Tibial nerve (tissue), 4 donors: ENCODE measurements at regions not wholly inside any gene's neighbourhood (a gene's known extent, or its start where the extent isn't known, plus 50 kb on each side); places are given as distances from the start of the nearest gene placed in this dataset.

Experiments used
- DNase-seq, 2 donors: peaks; one replicate each; pipeline ENCODE4 v3.0.0-alpha.2; 2019; ENCODE audit warnings: low spot score in 2 of 2
- H3K27ac ChIP-seq, 4 donors: fragments of 200-600 bp; sonication (generic) in 3 of 4; one replicate each; pipeline ENCODE4 v1.5.1; 2017 to 2019; ENCODE audit warnings: mild to moderate bottlenecking in 1 of 4
- H3K27me3 ChIP-seq, 2 donors: fragments of 200-600 bp; sonication (generic) in 1 of 2; one replicate each; pipeline versions ENCODE4 v1.5.1 to v1.6.0; 2017 to 2019
- H3K36me3 ChIP-seq, 3 donors: fragments of 200-600 bp; sonication (generic); one replicate each; pipeline ENCODE4 v1.5.1; 2018 to 2019
- H3K4me1 ChIP-seq, 4 donors: fragments of 200-600 bp; sonication (generic) in 3 of 4; one replicate each; pipeline ENCODE4 v1.5.1; 2017 to 2019
- H3K4me3 ChIP-seq, 4 donors: fragments of 200-600 bp; sonication (generic) in 3 of 4; one replicate each; pipeline ENCODE4 v1.5.1; 2017 to 2019; ENCODE audit warnings: mild to moderate bottlenecking in 1 of 4, moderate library complexity in 1 of 4
- H3K9me3 ChIP-seq, 4 donors: fragments of 200-600 bp; sonication (generic) in 3 of 4; one replicate each; pipeline ENCODE4 v1.5.1; 2017 to 2019
- CTCF ChIP-seq, 5 experiments: fragments of 200-600 bp in 3 of 5; fragments of 450-650 bp in 2 of 5; sonication (generic) in 3 of 5; IDR thresholded peaks; one replicate each; pipeline ENCODE4 v1.5.1; 2016 to 2019; ENCODE audit warnings: antibody characterized with exemption in 5 of 5, mild to moderate bottlenecking in 3 of 5, moderate library complexity in 2 of 5
- EP300 ChIP-seq, 2 donors: sonication (generic); formaldehyde crosslinking; IDR thresholded peaks; one replicate each; pipeline ENCODE4 v1.6.1; 2017; ENCODE audit warnings: antibody characterized with exemption in 2 of 2, mild to moderate bottlenecking in 1 of 2
- POLR2A ChIP-seq, 2 donors: fragments of 450-650 bp; IDR thresholded peaks; one replicate each; pipeline ENCODE4 v1.6.1; 2017; ENCODE audit warnings: antibody characterized with exemption in 2 of 2, mild to moderate bottlenecking in 2 of 2, moderate library complexity in 2 of 2
- WGBS, 2 donors: methylation state at CpG; one replicate each; pipeline ENCODE4 v1.1.5; 2018; 5-methylcytosine and 5-hydroxymethylcytosine counted together

- H3K4me3 ChIP-seq: no peak overlapping the region
- 63 to 65% methylated on average over 4 of the region's 4 CpGs for WGBS, 2 donors
- no peak for DNase-seq
- peaks cover 0 to 4% (median 0%) of the 10 kb centered on the region in 4 donors for H3K9me3 ChIP-seq
- H3K36me3 ChIP-seq: no peaks in the 10 kb centered on the region
- no peaks in the 10 kb centered on the region for H3K4me1 ChIP-seq
- H3K27me3 ChIP-seq: no peaks in the 10 kb centered on the region
- no peak for TF ChIP-seq CTCF (IDR thresholded peaks at IDR 0.05)
- TF ChIP-seq POLR2A (IDR thresholded peaks at IDR 0.05): no peak
- no peak for TF ChIP-seq EP300 (IDR thresholded peaks at IDR 0.05)
- no peak overlapping the region for H3K27ac ChIP-seq
Observed at GRCh38 chr7:156275292-156275691, 365.3 kb upstream of the RNF32 start.

- TF ChIP-seq POLR2A (IDR thresholded peaks at IDR 0.05) (no peak), CTCF (IDR thresholded peaks at IDR 0.05) (no peak), EP300 (IDR thresholded peaks at IDR 0.05) (no peak)
- H3K4me1 ChIP-seq: no peaks in the 10 kb centered on the region
- 88 to 91% methylated on average over 3 of the region's 3 CpGs for WGBS, 2 donors
Observed at GRCh38 chr7:156274557-156274956, 366.0 kb upstream of the RNF32 start.

GRCh38 chr7:156261581-156261980 is 379.0 kb upstream of the RNF32 start:
- TF ChIP-seq CTCF (IDR thresholded peaks at IDR 0.05) (no peak), POLR2A (IDR thresholded peaks at IDR 0.05) (no peak), EP300 (IDR thresholded peaks at IDR 0.05) (no peak)
- H3K4me1 ChIP-seq: no peaks in the 10 kb centered on the region
- H3K9me3 ChIP-seq: no peaks in the 10 kb centered on the region
- H3K4me3 ChIP-seq: no peak overlapping the region
- no peaks in the 10 kb centered on the region for H3K36me3 ChIP-seq
- H3K27me3 ChIP-seq: no peaks in the 10 kb centered on the region
- H3K27ac ChIP-seq: no peak overlapping the region
- WGBS, 2 donors: 53 to 63% methylated on average over 3 of the region's 3 CpGs
- no peak for DNase-seq

More at GRCh38 chr7:156274557-156274956, 366.0 kb upstream of the RNF32 start:
- Histone ChIP-seq H3K9me3 (peaks cover 0 to 4% (median 0%) of the 10 kb centered on the region in 4 donors), H3K36me3 (no peaks in the 10 kb centered on the region), H3K27me3 (no peaks in the 10 kb centered on the region), H3K27ac (no peak overlapping the region), H3K4me3 (no peak overlapping the region)
- no peak for DNase-seq

GRCh38 chr7:156257904-156258303 is 382.7 kb upstream of the RNF32 start:
- H3K4me1 ChIP-seq: no peaks in the 10 kb centered on the region
- no peaks in the 10 kb centered on the region for H3K27me3 ChIP-seq
- H3K9me3 ChIP-seq: no peaks in the 10 kb centered on the region
- DNase-seq: no peak
- H3K36me3 ChIP-seq: no peaks in the 10 kb centered on the region
- 94% methylated on average over 1 of the region's 1 CpG for WGBS, 2 donors
- no peak for TF ChIP-seq POLR2A (IDR thresholded peaks at IDR 0.05)
- H3K4me3 ChIP-seq: no peak overlapping the region
- H3K27ac ChIP-seq: no peak overlapping the region

- WGBS, 2 donors: 69 to 73% methylated on average over 5 of the region's 5 CpGs
- H3K4me1 ChIP-seq: no peaks in the 10 kb centered on the region
- TF ChIP-seq EP300 (IDR thresholded peaks at IDR 0.05) (no peak), POLR2A (IDR thresholded peaks at IDR 0.05) (no peak), CTCF (IDR thresholded peaks at IDR 0.05) (no peak)
- no peaks in the 10 kb centered on the region for H3K36me3 ChIP-seq
- no peaks in the 10 kb centered on the region for H3K27me3 ChIP-seq
- no peak overlapping the region for H3K4me3 ChIP-seq
- H3K9me3 ChIP-seq: no peaks in the 10 kb centered on the region
- H3K27ac ChIP-seq: no peak overlapping the region
- DNase-seq: no peak
Observed at GRCh38 chr7:156255635-156256034, 384.9 kb upstream of the RNF32 start.

- DNase-seq: no peak
- Histone ChIP-seq H3K36me3 (no peaks in the 10 kb centered on the region), H3K4me3 (no peak overlapping the region), H3K27ac (no peak overlapping the region), H3K27me3 (no peaks in the 10 kb centered on the region), H3K4me1 (no peaks in the 10 kb centered on the region), H3K9me3 (no peaks in the 10 kb centered on the region)
- TF ChIP-seq EP300 (IDR thresholded peaks at IDR 0.05) (no peak), POLR2A (IDR thresholded peaks at IDR 0.05) (no peak), CTCF (IDR thresholded peaks at IDR 0.05) (no peak)
- 90 to 94% methylated on average over 9 of the region's 9 CpGs for WGBS, 2 donors
Observed at GRCh38 chr7:156251861-156252260, 388.7 kb upstream of the RNF32 start.
